CD4-positive, alpha-beta T cell treated with Interleukin-2 at 100 ng/mL for 4 hours (primary cell): ENCODE measurements at regions not wholly inside any gene's neighbourhood (a gene's known extent, or its start where the extent isn't known, plus 50 kb on each side); places are given as distances from the start of the nearest gene placed in this dataset.

ENCODE experiments used
- DNase-seq: peaks from one replicate; pipeline ENCODE4 v3.0.0-alpha.2; 2020; ENCODE audit warnings: low spot score

- DNase-seq = no peak
These were observed 597.5 kb downstream of the SLC4A3 start for GRCh38 chr2:220224691-220225543.

DNA sequence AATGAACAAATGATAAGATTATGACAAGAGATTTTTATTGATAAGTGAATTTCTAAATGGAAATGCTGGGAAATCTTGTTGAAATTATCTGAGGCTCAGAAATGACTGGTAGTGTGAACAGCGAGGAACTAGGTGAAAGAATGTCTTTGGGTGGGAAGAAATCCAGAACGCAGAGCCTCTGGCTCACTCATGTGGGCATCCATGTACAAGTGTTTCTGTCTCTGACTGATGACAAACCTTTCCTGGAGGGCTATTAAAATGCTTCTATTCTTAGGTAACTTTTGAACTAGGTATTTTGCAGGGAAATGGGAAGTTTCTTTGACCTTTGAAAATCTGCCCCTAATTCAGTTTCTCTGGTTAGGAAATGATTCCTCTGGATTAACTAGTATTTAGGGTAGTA is 598.6 kb downstream of the SLC4A3 start:
- no peak for DNase-seq

GRCh38 chr2:220226546-220226945 is 599.1 kb downstream of the SLC4A3 start:
- no peak for DNase-seq

DNA sequence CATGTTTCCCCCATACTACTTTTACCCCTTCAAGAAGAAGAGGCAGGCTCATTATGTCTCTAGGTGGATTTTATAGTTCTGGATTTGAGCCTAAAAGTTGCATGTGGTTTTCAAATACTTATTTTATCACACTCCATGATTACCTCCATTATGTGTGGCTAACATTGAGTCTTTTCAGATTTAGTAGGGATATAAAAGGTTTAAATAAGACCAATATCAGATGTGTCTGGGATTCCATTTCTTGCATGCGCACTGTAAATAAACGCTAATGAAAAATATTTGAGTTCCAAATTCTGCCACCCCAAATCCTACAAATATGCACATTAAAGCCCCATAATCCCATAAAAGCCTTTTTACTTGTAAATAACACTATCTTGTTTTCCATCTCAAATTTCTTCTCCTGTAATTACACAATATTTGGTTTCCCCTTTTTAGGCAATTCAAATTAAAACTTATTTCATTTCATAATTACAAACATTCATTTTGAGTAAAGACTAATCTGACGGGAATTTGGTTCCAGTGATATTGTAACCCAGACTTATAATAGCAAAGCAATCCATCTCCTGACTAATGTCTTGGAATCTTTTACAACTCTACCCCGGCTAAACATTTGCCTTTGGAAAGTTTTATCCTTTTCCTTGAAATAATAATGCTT is 600.0 kb downstream of the SLC4A3 start:
- DNase-seq = no peak

DNA sequence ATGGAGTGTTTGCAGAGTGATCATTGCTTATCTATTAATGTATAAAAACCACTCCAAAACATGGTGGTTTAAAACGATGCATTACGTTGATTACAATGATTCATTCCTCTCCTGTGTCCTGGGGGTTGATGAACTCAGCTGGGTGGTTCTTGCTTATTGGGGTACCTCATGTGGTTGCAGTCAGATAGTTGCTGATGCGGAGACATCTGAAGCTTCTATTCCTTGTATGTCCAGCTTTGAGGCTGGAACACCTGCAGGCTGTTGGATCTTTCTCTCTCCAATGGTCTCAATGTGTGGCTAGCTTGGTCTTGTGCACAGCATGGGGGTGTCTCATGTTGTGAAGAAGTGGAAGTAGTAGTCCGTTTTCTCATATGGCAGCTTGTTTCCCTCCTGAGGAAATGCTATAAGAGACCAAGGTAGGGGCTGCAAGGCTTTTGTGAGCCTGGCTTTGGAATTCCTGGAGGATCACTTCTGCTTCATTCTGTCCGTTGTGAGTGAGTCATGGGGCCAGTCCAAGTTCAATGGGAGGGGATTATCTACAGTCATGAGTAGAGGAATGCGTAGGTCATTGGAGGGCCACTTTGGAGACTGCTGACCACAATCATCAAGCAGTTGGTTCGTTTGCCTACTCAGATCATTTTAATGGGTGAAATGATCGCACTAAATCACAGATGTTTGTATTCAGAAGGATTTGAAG is 601.0 kb downstream of the SLC4A3 start:
- no peak for DNase-seq

DNA sequence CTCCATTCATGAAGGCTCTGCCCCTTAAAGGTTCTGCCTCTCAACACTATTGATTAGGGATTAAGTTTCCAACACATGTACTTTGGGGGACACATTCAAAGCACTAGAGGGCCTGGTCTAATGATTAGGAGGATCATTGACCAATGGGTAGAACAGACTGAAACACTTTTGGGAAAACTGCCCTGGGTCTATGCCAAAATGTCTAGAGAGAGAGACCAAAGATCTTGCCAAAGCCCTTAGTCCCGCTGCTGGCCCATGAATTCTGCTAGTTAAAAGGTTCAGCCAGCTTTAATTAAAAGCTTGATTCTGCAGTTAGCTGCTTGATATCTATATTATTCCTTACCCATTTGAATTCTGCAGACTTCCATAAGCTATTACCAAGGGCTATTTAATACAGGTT is 613.2 kb downstream of the SLC4A3 start:
- DNase-seq = no peak

DNA sequence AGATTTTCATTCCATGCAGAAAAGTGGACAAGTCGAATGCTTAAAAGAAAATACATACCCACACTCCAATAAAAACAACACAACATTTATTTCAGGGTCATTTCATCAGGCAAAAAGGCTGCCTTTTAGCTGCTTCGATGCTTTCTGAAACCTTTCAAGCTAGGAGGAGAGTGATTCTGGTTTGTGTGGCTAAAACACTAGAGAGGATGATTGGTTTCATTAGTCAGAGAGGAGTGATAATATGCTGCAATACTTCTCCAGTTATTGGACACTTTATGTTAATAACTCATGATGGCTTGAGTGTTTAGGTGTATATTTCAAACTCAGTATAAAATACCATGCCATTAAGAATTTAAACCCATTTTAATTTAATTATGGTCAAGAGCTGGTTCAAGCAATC is 614.0 kb downstream of the SLC4A3 start:
- DNase-seq = no peak

DNA sequence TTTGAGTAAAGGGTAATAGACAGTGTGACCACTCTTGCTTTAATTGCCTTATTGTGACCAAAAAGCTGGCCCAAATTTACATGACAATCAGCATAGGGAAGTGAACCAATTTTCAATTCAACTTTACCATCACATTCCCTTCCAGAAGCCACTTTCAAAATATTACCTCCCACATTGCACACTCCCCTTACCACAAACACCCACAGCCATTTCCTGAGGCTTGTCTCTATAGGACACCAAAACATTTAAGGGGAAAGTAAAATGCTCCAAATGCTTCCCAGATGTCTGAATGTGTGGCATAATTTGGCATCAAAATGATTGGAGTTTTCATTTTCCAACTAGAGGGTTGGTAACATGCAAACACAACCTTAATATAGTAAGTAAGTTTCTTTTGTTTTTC is 616.1 kb downstream of the SLC4A3 start:
- DNase-seq = no peak

- DNase-seq = no peak
These were observed 619.0 kb downstream of the SLC4A3 start for GRCh38 chr2:220246386-220246785.

- no peak for DNase-seq
These were observed 620.3 kb downstream of the SLC4A3 start for GRCh38 chr2:220247588-220248350.

DNA sequence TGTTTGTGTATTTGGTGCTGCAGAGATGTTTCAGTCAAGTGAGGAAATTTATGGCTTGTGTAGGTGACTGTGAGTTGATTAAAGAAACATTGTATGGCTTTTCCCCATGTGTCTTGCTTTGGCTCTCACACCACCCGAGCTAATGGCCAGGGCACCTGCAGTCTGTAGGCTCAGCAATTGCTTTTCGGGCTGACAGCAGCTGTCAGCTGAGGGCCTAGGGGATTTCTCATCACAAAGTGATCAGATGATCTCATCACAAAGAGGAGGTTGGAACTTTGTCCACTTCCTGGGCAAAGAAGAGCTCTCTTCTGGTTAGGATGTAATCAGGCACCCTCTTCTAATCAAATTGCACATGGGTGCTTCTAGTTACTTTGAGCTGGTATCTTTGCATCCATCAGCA is 632.2 kb downstream of the SLC4A3 start:
- no peak for DNase-seq

DNA sequence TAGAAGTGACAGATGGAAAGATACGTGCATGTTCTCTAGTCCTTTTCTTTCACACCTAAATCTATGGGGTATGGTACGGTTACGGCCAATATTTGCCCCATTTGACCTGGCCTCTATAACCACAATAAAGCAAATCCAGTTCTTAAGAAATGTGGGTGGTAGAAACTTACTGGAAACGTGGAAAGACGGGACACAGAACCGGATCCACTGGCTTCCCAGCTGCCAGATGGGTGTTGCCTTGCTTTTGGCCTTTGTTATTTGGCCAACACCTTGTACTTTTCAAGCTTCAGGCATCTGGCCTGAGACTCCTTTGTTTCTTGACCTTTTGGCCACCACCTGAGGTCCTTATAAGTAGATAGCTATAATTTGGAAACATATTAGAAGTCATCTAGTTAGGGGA is 635.9 kb downstream of the SLC4A3 start:
- DNase-seq = no peak

GRCh38 chr2:220269367-220269766 is 641.9 kb downstream of the SLC4A3 start:
- no peak for DNase-seq

DNA sequence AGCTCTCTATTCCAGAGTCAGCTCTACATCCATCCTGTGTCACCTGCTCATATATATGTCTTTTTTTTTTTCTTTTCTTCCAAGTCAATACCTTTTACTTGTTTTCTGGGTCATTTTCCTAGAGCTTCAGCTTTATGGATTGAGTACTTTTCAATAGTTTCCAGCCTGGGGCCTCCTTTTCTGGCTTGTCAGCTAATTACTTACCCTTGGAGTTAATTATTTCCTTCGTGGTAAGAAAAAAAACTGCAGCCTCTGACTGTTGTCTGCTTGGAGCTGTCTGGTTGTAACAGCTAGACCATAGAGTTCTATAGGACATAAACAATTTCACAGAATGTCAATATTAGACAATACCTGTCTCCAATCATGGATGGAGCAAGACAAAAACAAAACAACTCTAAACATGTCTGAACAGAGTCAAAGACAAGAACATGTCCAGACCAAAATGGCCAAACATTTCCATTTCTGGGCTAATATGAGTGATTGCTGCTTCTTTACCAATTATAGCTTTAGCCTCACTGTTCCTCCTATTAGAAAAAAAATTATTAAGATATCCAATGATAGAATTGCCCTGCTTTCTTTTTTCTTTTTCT is 643.1 kb downstream of the SLC4A3 start:
- DNase-seq = no peak

DNA sequence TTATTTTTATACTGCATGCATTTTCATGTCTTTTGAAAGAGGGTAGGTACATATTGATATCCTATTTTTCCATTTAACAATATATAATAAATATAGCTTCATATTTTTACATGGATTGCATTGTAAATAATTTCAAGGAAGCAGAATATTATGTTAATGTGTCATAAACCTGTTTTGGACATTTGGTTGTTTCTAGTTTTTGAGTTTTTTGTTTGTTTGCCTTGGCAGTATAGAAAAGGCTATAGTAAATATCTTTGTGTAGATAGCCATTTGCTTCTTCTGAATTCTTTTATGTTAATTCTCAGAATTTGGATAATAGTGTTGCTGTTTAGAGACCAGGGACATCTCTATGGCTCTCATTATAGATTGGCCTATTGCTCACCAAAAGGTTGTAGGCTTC is 645.2 kb downstream of the SLC4A3 start:
- no peak for DNase-seq

DNA sequence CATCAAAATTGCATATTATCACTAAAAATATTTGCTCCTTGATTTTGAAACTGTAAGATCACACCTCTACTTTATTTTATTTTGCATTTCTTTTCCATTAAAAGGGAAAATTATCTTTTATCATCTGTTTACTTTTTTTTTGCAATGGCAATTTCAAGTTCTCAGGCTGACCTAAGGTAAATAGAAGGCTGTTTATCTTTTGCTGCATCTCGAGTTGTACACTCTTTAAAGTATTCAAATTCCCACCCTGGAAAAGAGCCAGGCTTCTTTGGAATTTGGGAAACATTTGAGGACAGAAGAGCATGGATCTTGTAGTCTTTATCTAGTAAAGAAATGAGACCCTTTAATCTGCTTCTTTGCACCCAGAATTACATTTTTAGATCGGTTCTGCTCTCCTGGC is 645.7 kb downstream of the SLC4A3 start:
- no peak for DNase-seq

GRCh38 chr2:220275454-220275853 is 648.0 kb downstream of the SLC4A3 start:
- no peak for DNase-seq

GRCh38 chr2:220276741-220277444 is 649.5 kb downstream of the SLC4A3 start:
- no peak for DNase-seq

- DNase-seq = no peak
These were observed 650.1 kb downstream of the SLC4A3 start for GRCh38 chr2:220277445-220277975.

- no peak for DNase-seq
These were observed 650.6 kb downstream of the SLC4A3 start for GRCh38 chr2:220278022-220278421.

DNA sequence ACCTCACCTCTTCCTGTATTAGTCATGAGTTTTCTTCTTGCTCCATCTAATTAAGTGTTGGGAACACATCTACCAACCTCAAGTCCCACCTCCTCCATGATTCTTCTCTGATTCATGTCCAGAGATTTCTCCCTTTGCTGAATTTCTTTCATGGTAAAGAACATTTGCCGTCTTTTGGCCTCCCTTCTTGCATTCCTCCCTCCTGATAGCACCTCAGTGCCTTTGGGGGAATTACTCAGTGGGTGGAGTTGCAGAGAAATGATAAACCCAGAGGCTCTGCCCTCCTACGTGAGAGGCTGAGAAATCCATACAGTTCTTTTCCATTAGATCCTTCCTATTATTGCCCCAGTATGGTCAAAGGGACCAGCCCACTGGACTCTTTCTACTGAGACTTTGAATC is 651.9 kb downstream of the SLC4A3 start:
- DNase-seq = no peak
